EL (cell line): ENCODE measurements at regions not wholly inside any gene's neighbourhood (a gene's known extent, or its start where the extent isn't known, plus 50 kb on each side); places are given as distances from the start of the nearest gene placed in this dataset.

Experiments used
- DNase-seq: peaks from one replicate; pipeline ENCODE4 v3.0.0-alpha.2; 2016

GRCh38 chr2:203789618-203790017 is 78.0 kb upstream of the CTLA4 start:
- no peak for DNase-seq

DNA sequence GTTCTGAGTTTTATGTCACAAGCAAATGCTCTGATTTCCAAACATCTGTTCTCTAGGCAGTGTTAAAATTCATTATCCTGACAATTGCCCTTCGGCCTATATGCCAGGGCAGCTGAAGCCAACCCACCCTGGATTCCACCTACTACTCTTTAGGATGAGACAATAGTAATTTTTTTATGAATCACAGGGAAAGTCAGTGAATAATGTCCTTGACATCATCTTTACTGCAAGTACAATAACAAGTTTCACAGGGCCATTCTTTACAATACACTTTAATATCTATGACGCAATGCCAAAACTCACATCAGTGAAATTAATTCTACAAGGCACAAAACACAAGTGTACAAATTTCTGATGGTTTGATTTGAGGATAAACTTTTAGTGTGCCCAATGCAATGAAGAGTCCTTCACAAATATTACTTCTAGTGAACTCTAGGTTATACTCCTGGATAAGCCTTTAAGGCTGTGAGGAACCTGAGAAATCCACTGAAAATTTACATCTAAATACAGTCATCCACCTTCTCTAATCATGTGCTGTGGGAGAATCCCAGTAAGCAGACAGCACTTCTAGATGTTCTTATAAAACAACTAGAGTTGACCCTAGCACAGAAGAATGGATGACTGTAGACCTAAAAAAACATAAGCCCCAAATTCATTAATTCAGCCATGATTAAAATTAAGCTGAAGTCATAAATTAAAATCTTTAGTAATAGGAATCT is 77.3 kb upstream of the CTLA4 start:
- peak; percentile 67 for DNase-seq

GRCh38 chr2:203796248-203797010 is 71.1 kb upstream of the CTLA4 start:
- no peak for DNase-seq

- DNase-seq: no peak
These were observed 70.3 kb upstream of the CTLA4 start for GRCh38 chr2:203797276-203797675.

GRCh38 chr2:203797712-203798111 is 69.9 kb upstream of the CTLA4 start:
- no peak for DNase-seq

DNA sequence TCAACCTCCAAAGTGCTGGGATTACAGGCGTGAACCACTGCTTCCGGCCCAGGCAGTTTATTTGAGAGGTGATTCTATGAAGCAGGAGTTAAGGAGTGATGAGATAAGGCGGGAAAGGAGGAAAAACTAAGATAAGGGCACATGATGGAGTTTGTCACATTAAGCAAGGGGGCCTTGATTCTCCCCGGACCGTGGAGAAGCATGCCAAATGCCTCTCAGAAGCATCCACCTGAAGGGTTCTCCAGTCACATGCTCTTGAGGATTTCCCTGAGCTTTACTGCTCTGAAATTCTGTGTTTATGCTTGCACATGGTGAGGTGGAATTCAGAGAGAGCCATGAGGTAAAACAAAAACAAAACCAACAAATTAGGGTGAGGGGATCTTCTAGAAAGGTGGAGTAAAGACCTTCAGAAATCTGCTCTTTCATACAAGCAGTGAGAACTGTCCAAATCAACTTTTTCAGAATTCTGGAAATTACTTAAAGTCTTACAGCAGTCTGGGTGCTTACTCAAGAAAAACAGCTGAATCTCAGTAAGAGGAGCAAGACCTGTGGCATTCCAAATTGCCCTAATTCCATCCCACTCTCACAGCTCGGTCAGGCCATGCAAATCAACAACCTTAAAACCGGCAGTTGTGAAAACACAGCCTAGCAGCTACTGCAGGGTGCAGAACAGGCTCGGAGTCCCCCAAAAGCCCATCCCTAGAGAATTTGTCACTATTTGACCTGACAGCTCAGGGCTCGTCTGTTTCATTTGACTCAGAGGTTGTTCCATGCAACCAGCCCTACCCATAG is 69.1 kb upstream of the CTLA4 start:
- DNase-seq: no peak

- no peak for DNase-seq
These were observed 67.7 kb upstream of the CTLA4 start for GRCh38 chr2:203799908-203800307.

DNA sequence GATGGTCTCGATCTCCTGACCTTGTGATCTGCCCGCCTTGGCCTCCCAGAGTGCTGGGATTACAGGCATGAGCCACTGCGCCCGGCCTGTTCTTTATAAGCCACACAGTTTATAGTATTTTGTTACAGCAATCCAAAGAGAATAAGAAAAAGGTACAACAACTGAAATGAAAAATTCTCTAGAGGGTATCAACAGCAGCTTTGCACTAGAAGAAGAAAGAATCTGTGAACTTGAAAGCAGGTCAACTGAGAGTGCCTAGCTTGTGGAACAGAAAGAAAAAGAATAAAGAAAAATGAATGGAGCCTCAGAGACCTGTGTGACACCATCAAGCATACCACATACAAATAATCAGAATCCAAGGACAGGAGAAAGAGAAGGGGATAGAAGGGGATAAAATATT is 66.8 kb upstream of the CTLA4 start:
- no peak for DNase-seq

DNA sequence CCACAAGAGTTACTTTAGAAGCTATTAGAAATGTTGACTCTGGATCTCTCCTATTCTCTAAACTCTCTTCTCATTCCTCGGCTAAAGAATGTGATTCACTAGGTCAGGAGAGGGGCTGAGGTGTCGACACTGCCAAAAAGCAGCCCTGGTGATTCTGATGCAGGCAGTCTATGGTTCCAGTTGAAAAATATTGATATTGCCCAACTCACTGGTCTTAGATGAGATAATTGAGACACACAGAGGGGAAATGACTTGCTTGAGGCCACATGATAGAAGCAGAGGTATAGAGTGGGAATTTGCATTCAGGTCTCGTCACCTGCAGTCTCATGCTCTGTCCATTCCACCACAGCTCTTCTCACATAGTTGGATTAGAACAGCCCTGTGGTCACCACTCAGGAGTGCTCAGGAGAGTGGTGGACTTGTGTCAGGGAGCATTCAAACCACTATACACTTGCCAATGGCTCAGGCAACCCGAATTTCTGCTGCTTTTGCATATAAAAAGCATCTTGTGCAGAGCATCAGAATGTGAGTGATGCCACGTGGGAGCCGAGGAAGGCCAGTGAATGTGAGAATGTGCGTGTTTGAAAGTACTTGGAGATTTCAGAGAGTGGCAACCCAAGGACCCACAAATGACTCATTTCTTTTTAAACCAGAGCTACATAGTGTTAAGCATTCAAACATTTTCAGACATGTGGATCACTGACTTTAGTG is 65.1 kb upstream of the CTLA4 start:
- peak; percentile 93 for DNase-seq

GRCh38 chr2:203803053-203803429 is 64.5 kb upstream of the CTLA4 start:
- DNase-seq: no peak

GRCh38 chr2:203804070-203804469 is 63.5 kb upstream of the CTLA4 start:
- peak; percentile 98 for DNase-seq

GRCh38 chr2:203804764-203805485 is 62.6 kb upstream of the CTLA4 start:
- peak; percentile 72 for DNase-seq

- DNase-seq: no peak
These were observed 62.1 kb upstream of the CTLA4 start for GRCh38 chr2:203805486-203805838.

GRCh38 chr2:203806761-203807160 is 60.8 kb upstream of the CTLA4 start:
- DNase-seq: no peak

DNA sequence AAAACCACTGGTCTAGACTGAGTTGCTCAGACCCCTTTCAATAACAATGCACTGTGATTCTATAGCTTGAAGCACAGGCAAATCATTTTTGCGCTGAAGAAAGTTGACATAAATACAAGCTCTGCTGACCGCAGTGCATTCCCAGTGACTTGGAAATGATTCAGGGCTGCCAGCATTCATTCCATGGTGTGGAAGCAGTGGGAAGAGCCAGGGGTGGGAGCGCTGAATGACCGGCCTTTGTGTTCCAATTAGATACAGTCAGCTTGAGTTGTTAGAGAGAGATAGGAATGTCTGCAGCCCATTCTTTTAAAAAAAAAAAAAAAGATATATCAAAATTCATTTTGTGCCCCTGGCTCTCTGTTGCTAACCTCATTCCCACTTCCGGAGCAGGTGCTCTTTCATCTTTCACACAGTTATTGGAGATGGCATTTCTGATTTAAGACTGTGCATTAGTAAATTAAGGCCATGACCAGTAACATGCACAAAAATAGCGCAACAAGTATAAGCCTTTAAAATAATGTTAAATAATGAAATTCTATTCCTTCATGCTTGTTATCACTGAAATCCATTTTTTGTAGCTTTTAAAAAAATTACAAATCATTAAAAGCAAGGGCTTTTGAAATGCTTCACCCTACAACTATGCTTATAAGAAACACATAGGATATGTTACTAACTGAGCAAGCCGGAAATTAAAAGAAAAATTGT is 59.4 kb upstream of the CTLA4 start:
- DNase-seq: peak; percentile 97

DNA sequence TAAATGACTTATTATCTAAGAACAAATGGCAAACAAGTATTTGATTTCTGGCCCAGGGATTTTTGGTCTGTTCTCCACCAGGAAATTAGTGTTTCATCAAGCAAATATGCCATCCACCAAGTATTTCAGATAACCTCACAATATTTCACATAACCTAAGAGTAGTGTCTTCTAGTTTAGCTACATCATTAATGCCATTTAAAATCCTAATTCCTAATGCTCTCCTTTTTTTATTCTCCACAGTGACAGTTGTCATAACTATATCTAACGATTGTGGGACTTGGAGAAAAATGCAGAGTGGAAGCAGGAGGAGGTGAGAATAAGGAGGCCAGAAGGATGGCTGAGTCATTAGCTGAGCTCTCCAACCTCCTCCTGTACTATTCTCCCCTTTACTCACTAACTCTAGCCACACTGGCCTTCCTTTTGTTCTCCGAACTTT is 58.5 kb upstream of the CTLA4 start:
- DNase-seq: peak; percentile 70

DNA sequence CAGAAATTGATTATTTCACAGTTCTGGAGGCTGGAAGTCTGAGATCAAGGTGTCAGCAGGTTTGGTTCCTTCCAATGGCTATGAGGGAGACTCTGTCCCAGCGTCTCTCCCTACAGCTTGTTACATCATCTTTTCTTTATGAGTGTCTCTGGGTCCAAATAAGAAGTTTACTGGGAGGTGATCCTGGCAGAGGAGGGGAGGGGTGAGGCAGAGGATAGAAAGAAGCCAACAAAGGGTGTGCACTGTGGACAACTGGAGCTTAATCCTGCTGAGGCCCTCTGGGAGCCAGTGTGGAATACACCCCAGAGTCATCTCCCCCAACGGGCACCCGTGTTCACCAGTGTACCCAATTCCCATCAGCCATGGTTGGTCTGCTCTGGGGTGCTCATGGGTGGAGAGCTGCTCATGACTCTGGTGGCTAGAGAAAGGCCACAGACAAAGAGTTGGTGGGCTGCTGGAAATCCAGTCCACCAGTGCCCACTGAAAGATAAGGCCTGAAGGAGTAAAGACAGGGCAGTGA is 57.5 kb upstream of the CTLA4 start:
- DNase-seq: no peak

GRCh38 chr2:203811491-203812221 is 55.9 kb upstream of the CTLA4 start:
- DNase-seq: peak; percentile 96

DNA sequence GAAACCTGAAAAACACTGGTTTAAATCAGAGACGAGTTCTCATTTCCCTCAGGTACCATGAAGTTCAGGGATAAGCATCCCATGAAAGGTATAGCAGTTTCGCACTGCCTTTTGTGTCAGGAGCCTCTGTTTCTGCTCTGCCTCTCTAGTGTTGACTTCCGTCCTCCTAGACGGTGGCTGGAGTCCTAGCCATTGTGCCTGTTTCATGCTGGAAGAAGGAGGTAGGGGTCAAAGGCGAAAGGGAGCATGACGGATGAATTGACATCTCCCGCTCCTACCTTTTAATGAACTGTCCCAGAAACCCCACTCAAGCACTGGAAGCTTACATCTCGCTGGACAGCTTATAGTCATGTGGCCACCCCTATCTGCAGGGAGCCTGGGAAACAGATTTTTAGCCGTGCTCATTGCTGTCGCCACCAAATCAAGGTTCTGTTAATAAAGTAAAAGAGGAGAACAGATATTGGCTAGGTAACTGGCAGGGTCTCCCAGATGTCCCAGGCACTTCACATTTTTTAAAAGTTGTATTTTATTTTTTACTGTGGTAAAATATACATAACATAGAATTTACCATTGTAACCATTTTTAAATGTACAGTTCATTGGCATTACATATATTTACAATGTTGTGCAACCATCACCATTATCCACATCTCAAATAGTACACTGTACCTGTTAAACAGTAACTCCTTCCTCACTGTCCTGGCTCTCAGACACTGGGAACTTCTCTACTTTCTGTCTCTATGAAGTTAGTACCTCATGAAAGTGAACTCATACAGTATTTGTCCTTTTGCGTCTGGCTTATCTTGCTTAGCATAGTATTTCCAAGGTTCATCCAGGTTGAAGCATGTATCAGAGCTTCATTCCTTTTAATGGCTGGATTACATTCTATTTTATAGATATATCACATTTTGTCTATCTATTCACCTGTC is 55.0 kb upstream of the CTLA4 start:
- DNase-seq: no peak

DNA sequence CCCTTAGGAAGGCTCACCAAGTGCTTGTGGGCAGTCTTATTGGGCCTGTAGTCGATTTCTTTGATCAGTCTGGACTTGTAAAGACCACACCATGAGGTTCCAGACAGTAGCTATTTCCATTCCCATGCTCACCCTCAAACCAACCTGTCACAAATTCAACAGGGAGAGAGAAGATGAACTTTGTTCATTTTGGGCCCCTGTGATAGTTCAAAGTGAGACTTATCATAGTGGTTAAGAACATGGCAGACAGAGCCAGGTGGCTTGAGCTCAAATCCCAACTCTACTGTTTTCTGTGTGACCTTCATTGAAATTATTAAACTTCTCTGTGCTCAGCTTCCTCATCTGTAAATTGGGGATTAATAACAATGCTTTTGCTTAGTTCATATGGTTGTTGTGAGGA is 53.9 kb upstream of the CTLA4 start:
- no peak for DNase-seq
